ENCODE measurements at regions not wholly inside any gene's neighbourhood (a gene's known extent, or its start where the extent isn't known, plus 50 kb on each side); places are given as distances from the start of the nearest gene placed in this dataset.

GRCh38 chr2:6421138-6421730 lies 444.5 kb downstream of the CMPK2 start:
- no peaks in the 10 kb centered on the region for H4K20me1 ChIP-seq (ENCODE audit: insufficient read depth)
- WGBS (ENCODE audit: low lambda C conversion rate), result 72% methylated on average over 12 of the region's 12 CpGs
- H3K27me3 ChIP-seq (ENCODE audit: insufficient read depth), result no peaks in the 10 kb centered on the region
- no peaks in the 10 kb centered on the region for H3K79me2 ChIP-seq (ENCODE audit: insufficient read depth)
- CTCF ChIA-PET, result interaction anchor here (0.7 to 1.1 kb wide), 2 partner anchors 30 to 106 kb away, joined by 3 read pairs; no protein-coding TSS in a partner anchor
- no peak overlapping the region for H2AFZ ChIP-seq (ENCODE audit: low read depth)
- peaks cover 0 to 5% of the 10 kb centered on the region in 2 experiments; a peak in 3 of 4 replicates for H3K4me1 ChIP-seq (ENCODE audit: control insufficient read depth in 1 of 2, insufficient read depth in 2 of 2, low read depth in 1 of 2, low read length in 1 of 2)
- H3K9me2 ChIP-seq, result no peaks in the 10 kb centered on the region
- H3K9ac ChIP-seq, result no peak overlapping the region
- H3K27ac ChIP-seq (ENCODE audit: low read depth in 2 of 2, low read length in 1 of 2), result no peak overlapping the region
- no peaks in the 10 kb centered on the region for H3K36me3 ChIP-seq (replicated peaks in 1 of 2; ENCODE audit: control insufficient read depth in 1 of 2, insufficient read depth in 2 of 2, low read length in 1 of 2)
- H3K9me3 ChIP-seq, result no peaks in the 10 kb centered on the region
- POLR2A ChIA-PET, result interaction anchor here (0.6 kb wide), 1 partner anchor 342 kb away, joined by 3 read pairs; no protein-coding TSS in a partner anchor
- DNase-seq, result no peak
- H3K4me3 ChIP-seq (ENCODE audit: low read depth in 2 of 2, low read length in 1 of 2), result no peak overlapping the region
- H3K4me2 ChIP-seq, result no peak overlapping the region
- H3F3A ChIP-seq (replicated peaks; ENCODE audit: insufficient read depth), result no peaks in the 10 kb centered on the region
- no peak for TF ChIP-seq SMC3 (IDR thresholded peaks at IDR 0.05; ENCODE audit: low read depth, low read length)
- TF ChIP-seq USF2 (IDR thresholded peaks at IDR 0.05; ENCODE audit: borderline replicate concordance, low read depth, low read length), result no peak
- no peak for TF ChIP-seq JUND (IDR thresholded peaks at IDR 0.05)
- TF ChIP-seq FOXM1 (IDR thresholded peaks at IDR 0.05; ENCODE audit: low read depth), result no peak
- no peak for TF ChIP-seq ELF1 (IDR thresholded peaks at IDR 0.05)
- TF ChIP-seq NRF1 (IDR thresholded peaks at IDR 0.05; ENCODE audit: low read depth, low read length), result no peak
- no peak for TF ChIP-seq POLR2AphosphoS5 (IDR thresholded peaks at IDR 0.05; ENCODE audit: low read depth, low read length)
- TF ChIP-seq YY1 (IDR thresholded peaks at IDR 0.05; ENCODE audit: low read depth), result no peak
- no peak for TF ChIP-seq RCOR1 (IDR thresholded peaks at IDR 0.05; ENCODE audit: low read length)
- no peak for TF ChIP-seq CTCF (IDR thresholded peaks at IDR 0.05)
- TF ChIP-seq NFIC (IDR thresholded peaks at IDR 0.05; ENCODE audit: borderline replicate concordance), result no peak
- no peak for TF ChIP-seq TAF1 (IDR thresholded peaks at IDR 0.05; ENCODE audit: borderline replicate concordance, low read depth, low read length)
- no peak for TF ChIP-seq SIN3A (IDR thresholded peaks at IDR 0.05; ENCODE audit: borderline replicate concordance, low read depth, low read length)
- no peak for TF ChIP-seq TCF12 (IDR thresholded peaks at IDR 0.05)
- no peak for TF ChIP-seq RAD21 (IDR thresholded peaks at IDR 0.05; ENCODE audit: low read length)
- no peak for TF ChIP-seq EZH2phosphoT487 (IDR thresholded peaks at IDR 0.05; ENCODE audit: borderline replicate concordance, low read depth)

GRCh38 chr2:6421888-6422287 lies 443.8 kb downstream of the CMPK2 start:
- H3K4me3 ChIP-seq (ENCODE audit: low read depth in 2 of 2, low read length in 1 of 2), result no peak overlapping the region
- no peaks in the 10 kb centered on the region for H3K27me3 ChIP-seq (ENCODE audit: insufficient read depth)
- H3K4me2 ChIP-seq, result no peak overlapping the region
- no peak for DNase-seq
- H3K9me3 ChIP-seq, result no peaks in the 10 kb centered on the region
- POLR2A ChIA-PET, result interaction anchor here (0.6 kb wide), 1 partner anchor 341 kb away, joined by 3 read pairs; no protein-coding TSS in a partner anchor
- no peaks in the 10 kb centered on the region for H3F3A ChIP-seq (replicated peaks; ENCODE audit: insufficient read depth)
- H3K9ac ChIP-seq, result no peak overlapping the region
- no peaks in the 10 kb centered on the region for H4K20me1 ChIP-seq (ENCODE audit: insufficient read depth)
- H3K4me1 ChIP-seq (ENCODE audit: control insufficient read depth in 1 of 2, insufficient read depth in 2 of 2, low read depth in 1 of 2, low read length in 1 of 2), result peaks cover 0 to 5% of the 10 kb centered on the region in 2 experiments; a peak in 3 of 4 replicates
- no peaks in the 10 kb centered on the region for H3K36me3 ChIP-seq (replicated peaks in 1 of 2; ENCODE audit: control insufficient read depth in 1 of 2, insufficient read depth in 2 of 2, low read length in 1 of 2)
- CTCF ChIA-PET, result interaction anchor here (0.7 to 1.1 kb wide), 2 partner anchors 30 to 105 kb away, joined by 3 read pairs; no protein-coding TSS in a partner anchor
- 57% methylated on average over 4 of the region's 4 CpGs for WGBS (ENCODE audit: low lambda C conversion rate)
- no peaks in the 10 kb centered on the region for H3K79me2 ChIP-seq (ENCODE audit: insufficient read depth)
- no peak overlapping the region for H2AFZ ChIP-seq (ENCODE audit: low read depth)
- H3K27ac ChIP-seq (ENCODE audit: low read depth in 2 of 2, low read length in 1 of 2), result no peak overlapping the region
- H3K9me2 ChIP-seq, result no peaks in the 10 kb centered on the region
- TF ChIP-seq RXRA (IDR thresholded peaks at IDR 0.05; ENCODE audit: borderline replicate concordance, low read depth) (no peak), EP300 (IDR thresholded peaks at IDR 0.05; ENCODE audit: borderline replicate concordance in 1 of 2, low read depth in 1 of 2, low read length in 1 of 2) (no peak), IRF3 (IDR thresholded peaks at IDR 0.05; ENCODE audit: low read depth, low read length) (no peak), ZBTB33 (IDR thresholded peaks at IDR 0.05; ENCODE audit: borderline replicate concordance, low read depth) (no peak), GABPA (IDR thresholded peaks at IDR 0.05; ENCODE audit: low read depth) (no peak), FOXJ3 (CRISPR knock-in tag; IDR thresholded peaks at IDR 0.05) (no peak), USF2 (IDR thresholded peaks at IDR 0.05; ENCODE audit: borderline replicate concordance, low read depth, low read length) (no peak), SIN3A (IDR thresholded peaks at IDR 0.05; ENCODE audit: borderline replicate concordance, low read depth, low read length) (no peak)

Data from SK-N-SH (cell line).